ENCODE measurements at regions not wholly inside any gene's neighbourhood (a gene's known extent, or its start where the extent isn't known, plus 50 kb on each side); places are given as distances from the start of the nearest gene placed in this dataset.
A peak's percentile ranks its signal among the peaks of the same experiment; 100 is the strongest.

- WGBS = 84% methylated on average over 5 of the region's 5 CpGs
- H3K9me3 ChIP-seq = peaks cover 0 to 3% (median 0%) of the 10 kb centered on the region in 4 donors
- no peak overlapping the region for H3K27ac ChIP-seq (replicated peaks in 1 of 4)
- no peak for DNase-seq (ENCODE audit: extremely low spot score)
- peaks cover 6 to 46% (median 30%) of the 10 kb centered on the region in 4 donors for H3K4me1 ChIP-seq
- no peaks in the 10 kb centered on the region for H3K27me3 ChIP-seq
- H3K36me3 ChIP-seq = no peaks in the 10 kb centered on the region
- intact Hi-C loops (cut with DNase I) = no loop called here
- no peak for TF ChIP-seq POLR2A (IDR thresholded peaks at IDR 0.05; ENCODE audit: low read depth)
- no peak for TF ChIP-seq CTCF (IDR thresholded peaks at IDR 0.05)
- TF ChIP-seq POLR2AphosphoS5 (IDR thresholded peaks at IDR 0.05) = no peak
- TF ChIP-seq EP300 (IDR thresholded peaks at IDR 0.05) = no peak
- H3K4me3 ChIP-seq = no peak overlapping the region
Observed at GRCh38 chr6:133641104-133641503, 247.8 kb upstream of the TCF21 start.

- WGBS = 32% methylated on average over 4 of the region's 4 CpGs
- Histone ChIP-seq H3K36me3 (no peaks in the 10 kb centered on the region), H3K27ac (replicated peaks in 1 of 4) (peak overlapping the region in 3 of 4 donors; percentile 5 to 60 (median 21)), H3K4me3 (no peak overlapping the region), H3K9me3 (no peaks in the 10 kb centered on the region), H3K27me3 (no peaks in the 10 kb centered on the region), H3K4me1 (peaks cover 6 to 32% (median 26%) of the 10 kb centered on the region in 4 donors)
- DNase-seq (ENCODE audit: extremely low spot score) = no peak
- TF ChIP-seq POLR2A (IDR thresholded peaks at IDR 0.05; ENCODE audit: low read depth) = no peak
- TF ChIP-seq EP300 (IDR thresholded peaks at IDR 0.05) = no peak
- TF ChIP-seq CTCF (IDR thresholded peaks at IDR 0.05) = no peak
- TF ChIP-seq POLR2AphosphoS5 (IDR thresholded peaks at IDR 0.05) = no peak
- intact Hi-C loops (cut with DNase I) = no loop called here
Observed at GRCh38 chr6:133644548-133644891, 244.4 kb upstream of the TCF21 start.

GRCh38 chr6:133644892-133645619 lies 243.9 kb upstream of the TCF21 start:
- Histone ChIP-seq H3K9me3 (no peaks in the 10 kb centered on the region), H3K4me1 (peaks cover 6 to 32% (median 26%) of the 10 kb centered on the region in 4 donors), H3K4me3 (no peak overlapping the region), H3K36me3 (no peaks in the 10 kb centered on the region), H3K27me3 (no peaks in the 10 kb centered on the region), H3K27ac (replicated peaks in 1 of 4) (peak overlapping the region; percentile 5 to 60 (median 33))
- TF ChIP-seq POLR2AphosphoS5 (IDR thresholded peaks at IDR 0.05) = no peak
- no peak for TF ChIP-seq POLR2A (IDR thresholded peaks at IDR 0.05; ENCODE audit: low read depth)
- no peak for TF ChIP-seq EP300 (IDR thresholded peaks at IDR 0.05)
- no peak for TF ChIP-seq CTCF (IDR thresholded peaks at IDR 0.05)
- DNase-seq (ENCODE audit: extremely low spot score) = no peak
- intact Hi-C loops (cut with DNase I) = no loop called here
- WGBS = 15% methylated on average over 5 of the region's 5 CpGs

GRCh38 chr6:133645966-133646740 lies 242.8 kb upstream of the TCF21 start:
- Histone ChIP-seq H3K36me3 (no peaks in the 10 kb centered on the region), H3K4me1 (peaks cover 6 to 32% (median 26%) of the 10 kb centered on the region in 4 donors), H3K27ac (replicated peaks in 1 of 4) (peak overlapping the region; percentile 21 to 60 (median 35)), H3K9me3 (no peaks in the 10 kb centered on the region), H3K4me3 (no peak overlapping the region), H3K27me3 (no peaks in the 10 kb centered on the region)
- TF ChIP-seq EP300 (IDR thresholded peaks at IDR 0.05) = no peak
- TF ChIP-seq CTCF (IDR thresholded peaks at IDR 0.05) = no peak
- TF ChIP-seq POLR2AphosphoS5 (IDR thresholded peaks at IDR 0.05) = no peak
- TF ChIP-seq POLR2A (IDR thresholded peaks at IDR 0.05; ENCODE audit: low read depth) = no peak
- WGBS = 44% methylated on average over 4 of the region's 4 CpGs
- DNase-seq (ENCODE audit: extremely low spot score) = no peak
- intact Hi-C loops (cut with DNase I) = no loop called here
